ENCODE measurements at regions not wholly inside any gene's neighbourhood (a gene's known extent, or its start where the extent isn't known, plus 50 kb on each side); places are given as distances from the start of the nearest gene placed in this dataset.
"Not testable (repeated sequence)": the region's sequence is repeated elsewhere in the genome, so short reads cannot be mapped to it uniquely, and the experiment has no call there.

- no peak for DNase-seq (ENCODE audit: low spot score)
These were observed 91.2 kb downstream of the RCHY1 start for GRCh38 chr4:75422998-75423397.

- DNase-seq (ENCODE audit: low spot score): no peak
These were observed 101.5 kb downstream of the RCHY1 start for GRCh38 chr4:75412746-75413145.

- no peak for DNase-seq (ENCODE audit: low spot score)
These were observed 115.7 kb downstream of the RCHY1 start for GRCh38 chr4:75398501-75398900.

GRCh38 chr4:75391489-75392166 lies 122.6 kb downstream of the RCHY1 start:
- no peak for DNase-seq (ENCODE audit: low spot score)

GRCh38 chr4:75386426-75386825 lies 127.8 kb downstream of the RCHY1 start:
- not testable (repeated sequence) for DNase-seq (ENCODE audit: low spot score)

GRCh38 chr4:75385106-75385505 lies 129.1 kb downstream of the RCHY1 start:
- no peak for DNase-seq (ENCODE audit: low spot score)

GRCh38 chr4:75376543-75376942 lies 137.7 kb downstream of the RCHY1 start:
- no peak for DNase-seq (ENCODE audit: low spot score)

GRCh38 chr4:75371915-75372314 lies 142.3 kb downstream of the RCHY1 start:
- DNase-seq (ENCODE audit: low spot score): no peak

GRCh38 chr4:75370576-75370975 lies 143.6 kb downstream of the RCHY1 start:
- DNase-seq (ENCODE audit: low spot score): no peak

- DNase-seq (ENCODE audit: low spot score): no peak
These were observed 168.8 kb downstream of the RCHY1 start for GRCh38 chr4:75345423-75345822.

GRCh38 chr4:75344915-75345314 lies 169.3 kb downstream of the RCHY1 start:
- peak; percentile 38 for DNase-seq (ENCODE audit: low spot score)

- DNase-seq (ENCODE audit: low spot score): no peak
These were observed 170.9 kb downstream of the RCHY1 start for GRCh38 chr4:75343333-75343732.

GRCh38 chr4:75340561-75340960 lies 173.6 kb downstream of the RCHY1 start:
- no peak for DNase-seq (ENCODE audit: low spot score)

- no peak for DNase-seq (ENCODE audit: low spot score)
These were observed 175.8 kb downstream of the RCHY1 start for GRCh38 chr4:75338352-75338880.

GRCh38 chr4:75327804-75328512 lies 186.2 kb downstream of the RCHY1 start:
- no peak for DNase-seq (ENCODE audit: low spot score)

GRCh38 chr4:75325318-75325979 lies 188.8 kb downstream of the RCHY1 start:
- no peak for DNase-seq (ENCODE audit: low spot score)

GRCh38 chr4:75321484-75321883 lies 192.7 kb downstream of the RCHY1 start:
- DNase-seq (ENCODE audit: low spot score): no peak

GRCh38 chr4:75317641-75318040 lies 196.6 kb downstream of the RCHY1 start:
- DNase-seq (ENCODE audit: low spot score): not testable (repeated sequence)

GRCh38 chr4:75308049-75308448 lies 206.2 kb downstream of the RCHY1 start:
- DNase-seq (ENCODE audit: low spot score): no peak

GRCh38 chr4:75306506-75306905 lies 207.7 kb downstream of the RCHY1 start:
- DNase-seq (ENCODE audit: low spot score): no peak

- no peak for DNase-seq (ENCODE audit: low spot score)
These were observed 211.6 kb downstream of the RCHY1 start for GRCh38 chr4:75302648-75303047.

- DNase-seq (ENCODE audit: low spot score): peak; percentile 51
These were observed 224.2 kb downstream of the RCHY1 start for GRCh38 chr4:75289914-75290582.
